ENCODE measurements at regions not wholly inside any gene's neighbourhood (a gene's known extent, or its start where the extent isn't known, plus 50 kb on each side); places are given as distances from the start of the nearest gene placed in this dataset.

DNA sequence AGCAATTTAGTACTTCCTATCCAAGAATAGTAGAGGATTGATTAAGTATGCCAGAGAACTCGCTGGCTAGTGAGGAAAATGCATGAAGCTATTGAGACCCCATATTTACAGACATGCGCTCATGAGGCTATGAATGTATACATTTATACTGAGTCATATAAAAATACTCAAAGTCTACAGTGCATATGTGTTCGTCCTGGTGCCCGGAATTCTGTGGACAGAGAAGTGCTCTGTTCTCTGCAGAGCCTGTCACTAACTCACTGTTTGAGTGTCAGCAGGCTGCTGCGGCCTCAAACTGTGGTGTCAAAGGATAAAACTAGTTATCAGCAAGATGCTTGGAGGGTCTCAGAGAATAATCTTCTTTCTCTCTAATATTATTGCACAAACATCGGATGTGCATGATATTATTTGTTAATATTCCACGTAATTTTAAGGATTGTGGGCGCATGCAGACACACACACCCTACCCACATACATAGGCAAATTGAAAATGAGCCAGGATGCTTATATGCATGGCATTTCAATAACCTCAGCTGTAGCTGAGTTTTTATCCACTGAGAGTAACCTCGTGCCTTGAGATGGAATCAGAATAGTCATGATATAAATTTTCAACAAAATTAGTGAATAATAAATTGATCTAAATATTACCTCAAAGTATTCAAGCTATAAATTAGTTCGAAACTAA, 50.0 kb upstream of the TSC22D2 start:
- TF ChIP-seq, protein P1, sequence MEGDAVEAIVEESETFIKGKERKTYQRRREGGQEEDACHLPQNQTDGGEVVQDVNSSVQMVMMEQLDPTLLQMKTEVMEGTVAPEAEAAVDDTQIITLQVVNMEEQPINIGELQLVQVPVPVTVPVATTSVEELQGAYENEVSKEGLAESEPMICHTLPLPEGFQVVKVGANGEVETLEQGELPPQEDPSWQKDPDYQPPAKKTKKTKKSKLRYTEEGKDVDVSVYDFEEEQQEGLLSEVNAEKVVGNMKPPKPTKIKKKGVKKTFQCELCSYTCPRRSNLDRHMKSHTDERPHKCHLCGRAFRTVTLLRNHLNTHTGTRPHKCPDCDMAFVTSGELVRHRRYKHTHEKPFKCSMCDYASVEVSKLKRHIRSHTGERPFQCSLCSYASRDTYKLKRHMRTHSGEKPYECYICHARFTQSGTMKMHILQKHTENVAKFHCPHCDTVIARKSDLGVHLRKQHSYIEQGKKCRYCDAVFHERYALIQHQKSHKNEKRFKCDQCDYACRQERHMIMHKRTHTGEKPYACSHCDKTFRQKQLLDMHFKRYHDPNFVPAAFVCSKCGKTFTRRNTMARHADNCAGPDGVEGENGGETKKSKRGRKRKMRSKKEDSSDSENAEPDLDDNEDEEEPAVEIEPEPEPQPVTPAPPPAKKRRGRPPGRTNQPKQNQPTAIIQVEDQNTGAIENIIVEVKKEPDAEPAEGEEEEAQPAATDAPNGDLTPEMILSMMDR (conservative IDR thresholded peaks at IDR 0.05) = no peak
- H3K27ac Mint-ChIP-seq (ENCODE audit: unreplicated experiment) = peak overlapping the region; percentile 92

GRCh38 chr3:150357140-150357539, 51.0 kb upstream of the TSC22D2 start:
- Mint-ChIP-seq H3K36me3 (ENCODE audit: low read depth) (no peaks in the 10 kb centered on the region), H3K27me3 (ENCODE audit: low read depth) (no peaks in the 10 kb centered on the region), H3K9me3 (no peaks in the 10 kb centered on the region), H3K4me1 (peaks cover 12% of the 10 kb centered on the region), H3K27ac (ENCODE audit: unreplicated experiment) (no peak overlapping the region), H3K4me3 (no peak overlapping the region)
- TF ChIP-seq, protein P1 (conservative IDR thresholded peaks at IDR 0.05) = no peak
- DNase-seq (ENCODE audit: low read depth, low spot score) = no peak

More for the DNA sequence above, 50.0 kb upstream of the TSC22D2 start:
- Mint-ChIP-seq H3K4me3 (no peak overlapping the region), H3K9me3 (no peaks in the 10 kb centered on the region), H3K27me3 (ENCODE audit: low read depth) (no peaks in the 10 kb centered on the region), H3K36me3 (ENCODE audit: low read depth) (no peaks in the 10 kb centered on the region), H3K4me1 (peaks cover 12% of the 10 kb centered on the region)
- no peak for DNase-seq (ENCODE audit: low read depth, low spot score)

- no peak overlapping the region for H3K27ac Mint-ChIP-seq (ENCODE audit: unreplicated experiment)
- H3K4me1 Mint-ChIP-seq = peaks cover 13% of the 10 kb centered on the region
- H3K4me3 Mint-ChIP-seq = no peak overlapping the region
- TF ChIP-seq, protein P1 (conservative IDR thresholded peaks at IDR 0.05) = no peak
- no peaks in the 10 kb centered on the region for H3K9me3 Mint-ChIP-seq
- H3K36me3 Mint-ChIP-seq (ENCODE audit: low read depth) = no peaks in the 10 kb centered on the region
- no peaks in the 10 kb centered on the region for H3K27me3 Mint-ChIP-seq (ENCODE audit: low read depth)
- no peak for DNase-seq (ENCODE audit: low read depth, low spot score)
Observed at GRCh38 chr3:150355574-150355973, 52.5 kb upstream of the TSC22D2 start.

- Mint-ChIP-seq H3K4me3 (no peak overlapping the region), H3K36me3 (ENCODE audit: low read depth) (no peaks in the 10 kb centered on the region), H3K27me3 (ENCODE audit: low read depth) (no peaks in the 10 kb centered on the region), H3K27ac (ENCODE audit: unreplicated experiment) (no peak overlapping the region), H3K9me3 (no peaks in the 10 kb centered on the region), H3K4me1 (peaks cover 28% of the 10 kb centered on the region)
- TF ChIP-seq, protein P1 (conservative IDR thresholded peaks at IDR 0.05) = no peak
- DNase-seq (ENCODE audit: low read depth, low spot score) = no peak
Observed at GRCh38 chr3:150352931-150353330, 55.2 kb upstream of the TSC22D2 start.

- H3K27me3 Mint-ChIP-seq (ENCODE audit: low read depth) = no peaks in the 10 kb centered on the region
- H3K9me3 Mint-ChIP-seq = no peaks in the 10 kb centered on the region
- H3K4me1 Mint-ChIP-seq = peaks cover 28% of the 10 kb centered on the region
- TF ChIP-seq, protein P1 (conservative IDR thresholded peaks at IDR 0.05) = no peak
- no peak for DNase-seq (ENCODE audit: low read depth, low spot score)
- H3K4me3 Mint-ChIP-seq = no peak overlapping the region
- no peaks in the 10 kb centered on the region for H3K36me3 Mint-ChIP-seq (ENCODE audit: low read depth)
- H3K27ac Mint-ChIP-seq (ENCODE audit: unreplicated experiment) = peak overlapping the region; percentile 53
Observed at GRCh38 chr3:150351398-150351797, 56.7 kb upstream of the TSC22D2 start.

Measured in neural crest cell (in vitro differentiated cells).